Smooth muscle cell (in vitro differentiated cells): ENCODE measurements at regions not wholly inside any gene's neighbourhood (a gene's known extent, or its start where the extent isn't known, plus 50 kb on each side); places are given as distances from the start of the nearest gene placed in this dataset.

Experiments used
- DNase-seq: peaks from one replicate; lab custom pipeline; 2025; ENCODE audit not compliant: unreplicated experiment; lab: John Stamatoyannopoulos, UW
- H2AFZ ChIP-seq: fragments of 200-600 bp; sonication (generic); 2 replicates; pipeline ENCODE4 v1.6.0; 2016; ENCODE audit warnings: antibody characterized with exemption, low read depth, mild to moderate bottlenecking
- H3F3A ChIP-seq: fragments of 200-600 bp; sonication (generic); 2 replicates; pipeline ENCODE4 v1.6.0; 2017; ENCODE audit warnings: antibody characterized with exemption, low read depth
- H3K27ac ChIP-seq: fragments of 200-600 bp; sonication (generic); 2 replicates; pipeline ENCODE4 v1.5.1; 2016; ENCODE audit warnings: low read depth, mild to moderate bottlenecking
- H3K27me3 ChIP-seq: fragments of 200-600 bp; sonication (generic); 2 replicates; pipeline ENCODE4 v1.6.1; 2016; ENCODE audit warnings: low read depth, mild to moderate bottlenecking
- H3K36me3 ChIP-seq: fragments of 200-600 bp; sonication (generic); 2 replicates; pipeline ENCODE4 v1.5.1; 2016; ENCODE audit warnings: low read depth
- H3K4me1 ChIP-seq: fragments of 200-600 bp; sonication (generic); 2 replicates; pipeline ENCODE4 v1.5.1; 2016; ENCODE audit warnings: low read depth
- H3K4me2 ChIP-seq: fragments of 200-600 bp; sonication (generic); 2 replicates; pipeline ENCODE4 v1.6.0; 2016; ENCODE audit warnings: mild to moderate bottlenecking
- H3K4me3 ChIP-seq: fragments of 200-600 bp; sonication (generic); 2 replicates; pipeline ENCODE4 v1.5.1; 2016; ENCODE audit warnings: mild to moderate bottlenecking
- H3K79me2 ChIP-seq: fragments of 200-600 bp; sonication (generic); 2 replicates; pipeline ENCODE4 v1.6.0; 2016; ENCODE audit warnings: low read depth, mild to moderate bottlenecking
- H3K9ac ChIP-seq: fragments of 200-600 bp; sonication (generic); 2 replicates; pipeline ENCODE4 v1.6.0; 2016; ENCODE audit warnings: low read depth
- H3K9me3 ChIP-seq: fragments of 200-600 bp; sonication (generic); replicated peaks from 2 replicates; pipeline ENCODE4 v1.5.1; 2016; ENCODE audit warnings: low read depth
- H4K20me1 ChIP-seq: fragments of 200-600 bp; sonication (generic); 2 replicates; pipeline ENCODE4 v1.6.0; 2016; ENCODE audit warnings: low read depth
- WGBS: methylation state at CpG from one replicate; pipeline ENCODE4 v1.1.7; 2016; ENCODE audit warnings: low lambda C conversion rate; 5-methylcytosine and 5-hydroxymethylcytosine counted together
- TF ChIP-seq, protein P1 (sequence below): fragments of 200-600 bp; sonication (generic); IDR thresholded peaks from 2 replicates; pipeline ENCODE4 v1.5.1; 2017; ENCODE audit warnings: borderline replicate concordance, mild to moderate bottlenecking, antibody characterized with exemption; ENCODE audit not compliant: insufficient read depth, poor library complexity, severe bottlenecking

DNA sequence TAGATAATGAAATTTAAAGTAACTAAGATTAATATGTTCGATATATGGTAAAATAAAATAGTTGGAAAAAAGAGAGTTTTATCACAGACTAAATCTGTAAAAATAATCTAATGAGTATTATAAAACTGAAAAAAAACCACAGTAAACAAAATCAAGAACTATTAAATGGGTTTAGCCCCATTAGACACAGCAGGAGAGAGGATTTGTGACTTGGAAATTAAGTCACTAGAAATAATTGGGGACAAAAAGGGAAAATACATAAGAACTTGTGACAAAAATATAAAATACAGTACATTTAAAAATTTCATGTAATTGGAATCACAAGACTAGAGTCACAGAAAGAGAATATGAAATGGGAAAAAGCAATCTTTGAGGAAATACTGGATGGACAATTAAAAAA is 1114.6 kb upstream of the KLHL29 start:
- Histone ChIP-seq H3K9me3 (no peaks in the 10 kb centered on the region), H3K9ac (no peak overlapping the region), H3K4me3 (no peak overlapping the region), H2AFZ (no peak overlapping the region), H3K79me2 (no peaks in the 10 kb centered on the region), H4K20me1 (no peaks in the 10 kb centered on the region), H3F3A (no peaks in the 10 kb centered on the region), H3K27ac (no peak overlapping the region), H3K4me2 (no peak overlapping the region), H3K27me3 (no peaks in the 10 kb centered on the region), H3K36me3 (no peaks in the 10 kb centered on the region), H3K4me1 (no peaks in the 10 kb centered on the region)
- DNase-seq, result no peak
- WGBS, result 100% methylated on average over 1 of the region's 1 CpG
- TF ChIP-seq, protein P1, sequence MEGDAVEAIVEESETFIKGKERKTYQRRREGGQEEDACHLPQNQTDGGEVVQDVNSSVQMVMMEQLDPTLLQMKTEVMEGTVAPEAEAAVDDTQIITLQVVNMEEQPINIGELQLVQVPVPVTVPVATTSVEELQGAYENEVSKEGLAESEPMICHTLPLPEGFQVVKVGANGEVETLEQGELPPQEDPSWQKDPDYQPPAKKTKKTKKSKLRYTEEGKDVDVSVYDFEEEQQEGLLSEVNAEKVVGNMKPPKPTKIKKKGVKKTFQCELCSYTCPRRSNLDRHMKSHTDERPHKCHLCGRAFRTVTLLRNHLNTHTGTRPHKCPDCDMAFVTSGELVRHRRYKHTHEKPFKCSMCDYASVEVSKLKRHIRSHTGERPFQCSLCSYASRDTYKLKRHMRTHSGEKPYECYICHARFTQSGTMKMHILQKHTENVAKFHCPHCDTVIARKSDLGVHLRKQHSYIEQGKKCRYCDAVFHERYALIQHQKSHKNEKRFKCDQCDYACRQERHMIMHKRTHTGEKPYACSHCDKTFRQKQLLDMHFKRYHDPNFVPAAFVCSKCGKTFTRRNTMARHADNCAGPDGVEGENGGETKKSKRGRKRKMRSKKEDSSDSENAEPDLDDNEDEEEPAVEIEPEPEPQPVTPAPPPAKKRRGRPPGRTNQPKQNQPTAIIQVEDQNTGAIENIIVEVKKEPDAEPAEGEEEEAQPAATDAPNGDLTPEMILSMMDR, result no peak

DNA sequence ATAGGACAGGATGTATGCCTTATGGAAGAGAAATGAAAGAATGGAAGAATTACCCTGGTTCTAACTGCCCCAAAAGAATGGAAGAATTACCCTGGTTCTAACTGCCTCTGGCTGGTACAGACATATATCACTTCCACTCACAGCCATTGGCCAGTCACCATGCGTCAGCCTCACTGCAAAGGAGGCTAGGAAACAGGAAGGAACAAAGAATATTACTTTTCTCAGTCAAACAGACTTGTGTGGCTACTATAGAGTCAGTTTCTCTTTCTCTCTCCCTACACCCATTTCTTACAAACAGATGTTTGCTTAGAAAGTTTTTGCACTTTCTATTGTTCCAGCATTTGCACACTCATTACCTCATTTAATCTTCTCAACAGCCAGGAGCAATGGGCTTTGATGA is 1111.1 kb upstream of the KLHL29 start:
- Histone ChIP-seq H3K27me3 (no peaks in the 10 kb centered on the region), H3K9ac (no peak overlapping the region), H2AFZ (no peak overlapping the region), H3K4me1 (no peaks in the 10 kb centered on the region), H3K9me3 (no peaks in the 10 kb centered on the region), H3K79me2 (no peaks in the 10 kb centered on the region), H3K4me3 (no peak overlapping the region), H3K27ac (no peak overlapping the region), H3F3A (no peaks in the 10 kb centered on the region), H4K20me1 (no peaks in the 10 kb centered on the region), H3K36me3 (no peaks in the 10 kb centered on the region), H3K4me2 (no peak overlapping the region)
- WGBS, result 75% methylated on average over 1 of the region's 1 CpG
- TF ChIP-seq, protein P1, result no peak
- no peak for DNase-seq

DNA sequence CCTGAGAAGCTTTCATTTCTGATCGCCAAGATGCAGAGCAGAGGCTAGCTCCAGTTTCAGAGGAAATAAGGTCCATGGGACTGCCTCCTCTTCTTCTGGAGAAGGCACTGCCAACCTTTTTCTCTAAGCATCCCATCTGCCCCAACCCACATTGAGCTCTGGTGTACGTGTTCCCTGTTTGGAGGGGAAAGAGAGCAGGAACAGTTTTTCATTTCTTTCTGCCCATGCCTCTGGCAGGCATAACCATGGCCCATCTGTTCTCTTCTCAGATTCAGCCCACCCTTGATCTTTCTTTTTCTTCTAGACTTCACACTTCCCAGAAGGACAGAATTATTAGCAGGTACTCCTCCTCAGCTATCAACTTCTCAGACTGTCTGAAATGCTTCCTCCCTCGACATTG is 1110.3 kb upstream of the KLHL29 start:
- Histone ChIP-seq H3K4me2 (no peak overlapping the region), H3K9me3 (no peaks in the 10 kb centered on the region), H2AFZ (no peak overlapping the region), H3F3A (no peaks in the 10 kb centered on the region), H3K27me3 (no peaks in the 10 kb centered on the region), H3K9ac (no peak overlapping the region), H3K79me2 (no peaks in the 10 kb centered on the region), H3K27ac (no peak overlapping the region), H3K4me3 (no peak overlapping the region), H3K36me3 (no peaks in the 10 kb centered on the region), H4K20me1 (no peaks in the 10 kb centered on the region), H3K4me1 (no peaks in the 10 kb centered on the region)
- DNase-seq, result no peak
- WGBS, result 84% methylated on average over 3 of the region's 3 CpGs
- TF ChIP-seq, protein P1, result no peak

DNA sequence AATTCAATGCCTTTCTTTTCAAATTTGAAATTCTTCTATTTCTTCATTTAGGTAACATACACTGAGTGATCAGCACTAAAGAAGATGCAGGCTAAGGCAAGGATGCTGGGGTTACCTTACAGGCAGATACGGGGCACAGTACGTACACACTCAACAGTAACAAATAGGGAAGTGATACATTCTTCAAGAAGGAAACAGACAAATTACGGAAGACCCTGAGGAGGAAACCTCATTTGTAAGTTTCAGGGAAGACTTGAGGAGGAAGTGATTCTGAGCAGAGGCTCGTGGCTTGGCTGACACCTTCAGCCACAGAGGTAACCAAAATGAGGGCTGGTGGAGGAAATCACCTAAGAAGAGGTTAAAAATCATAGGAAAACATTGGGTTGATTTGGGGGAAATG is 1108.3 kb upstream of the KLHL29 start:
- Histone ChIP-seq H3K4me1 (no peaks in the 10 kb centered on the region), H2AFZ (no peak overlapping the region), H3K4me3 (no peak overlapping the region), H3K9me3 (no peaks in the 10 kb centered on the region), H3K36me3 (no peaks in the 10 kb centered on the region), H3K9ac (no peak overlapping the region), H3K79me2 (no peaks in the 10 kb centered on the region), H3K27me3 (no peaks in the 10 kb centered on the region), H4K20me1 (no peaks in the 10 kb centered on the region), H3F3A (no peaks in the 10 kb centered on the region), H3K4me2 (no peak overlapping the region), H3K27ac (no peak overlapping the region)
- 88% methylated on average over 4 of the region's 4 CpGs for WGBS
- no peak for DNase-seq
- TF ChIP-seq, protein P1, result no peak
